ENCODE measurements at regions not wholly inside any gene's neighbourhood (a gene's known extent, or its start where the extent isn't known, plus 50 kb on each side); places are given as distances from the start of the nearest gene placed in this dataset.

DNA sequence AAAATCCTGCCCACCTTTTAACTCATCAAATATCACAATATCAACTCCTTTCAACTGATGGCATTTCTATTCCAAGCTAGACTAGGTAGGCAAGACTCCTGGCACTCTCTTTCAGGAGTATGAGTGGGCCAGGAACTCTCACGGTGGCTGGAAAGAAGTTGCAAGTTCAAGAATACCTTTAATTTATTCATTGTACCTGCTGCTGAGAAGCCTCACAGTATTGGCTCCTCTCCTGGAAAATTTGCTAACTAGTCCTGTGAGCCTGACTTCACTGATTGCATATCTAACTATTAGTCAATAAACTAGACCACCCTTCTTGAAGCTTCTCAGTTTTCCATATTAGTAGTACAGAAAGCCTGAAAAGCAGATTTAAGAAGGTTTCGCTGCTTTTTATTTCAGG lies 120.2 kb downstream of the DUSP10 start:
- TF ChIP-seq POLR2A (IDR thresholded peaks at IDR 0.05; ENCODE audit: low read depth, low read length) = no peak
- DNase-seq (ENCODE audit: insufficient read length, low spot score) (no peak), FAIRE-seq (no peak)

DNA sequence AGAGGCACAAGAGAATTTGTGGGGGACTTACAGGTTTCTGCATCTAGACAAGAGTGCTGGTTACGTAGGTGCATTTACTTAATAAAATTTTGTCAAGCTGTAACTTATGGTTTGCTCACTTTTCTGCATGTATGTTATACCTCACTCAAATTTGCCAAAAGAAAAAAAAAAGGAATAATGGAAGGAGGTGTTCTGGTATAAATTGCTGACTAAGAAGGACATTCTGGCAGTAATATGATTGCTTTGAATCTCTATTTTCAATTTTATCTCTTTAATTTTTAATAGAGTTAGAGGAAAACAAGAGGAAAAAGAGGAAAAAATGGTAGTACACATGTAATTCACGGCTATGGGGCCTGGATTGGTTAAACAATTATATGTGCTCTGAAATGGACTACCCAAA lies 119.5 kb downstream of the DUSP10 start:
- no peak for TF ChIP-seq POLR2A (IDR thresholded peaks at IDR 0.05; ENCODE audit: low read depth, low read length)
- FAIRE-seq = no peak
- DNase-seq (ENCODE audit: insufficient read length, low spot score) = no peak

DNA sequence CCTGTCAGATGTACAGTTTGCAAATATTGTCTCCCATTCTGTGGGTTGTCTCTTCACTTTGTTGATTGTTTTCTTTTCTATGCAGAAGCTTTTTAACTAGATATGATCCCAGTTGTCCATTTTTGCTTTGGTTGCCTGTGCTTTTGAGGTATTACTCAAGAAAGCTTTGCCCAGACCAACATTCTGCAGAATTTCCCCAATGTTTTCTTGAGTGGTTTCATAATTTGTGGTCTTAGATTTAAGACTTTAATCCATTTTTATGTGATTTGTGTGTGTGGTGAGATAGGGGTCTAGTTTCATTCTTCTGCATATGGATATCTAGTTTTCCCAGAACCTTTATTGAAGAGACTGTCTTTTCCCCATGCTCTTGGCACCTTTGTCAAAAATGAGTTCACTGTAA lies 116.9 kb downstream of the DUSP10 start:
- FAIRE-seq (no peak), DNase-seq (ENCODE audit: insufficient read length, low spot score) (no peak)
- no peak for TF ChIP-seq POLR2A (IDR thresholded peaks at IDR 0.05; ENCODE audit: low read depth, low read length)

DNA sequence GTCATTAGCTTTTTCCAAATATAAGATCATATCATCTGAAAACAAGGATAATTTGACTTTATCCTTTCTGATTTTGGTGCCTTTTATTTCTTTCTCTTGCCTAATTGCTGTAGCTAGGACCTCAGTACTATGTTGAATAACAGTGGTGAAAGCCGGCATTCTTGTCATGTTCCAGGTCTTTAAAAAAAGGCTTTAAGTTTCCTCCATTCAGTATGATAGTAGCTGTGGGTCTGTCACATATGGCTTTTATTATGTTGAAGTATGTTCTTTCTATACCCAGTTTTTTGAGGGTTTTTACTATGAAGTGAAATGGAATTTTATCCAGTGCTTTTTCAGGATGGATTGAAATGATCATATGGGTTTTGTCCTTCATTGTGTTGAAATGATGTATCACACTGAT lies 115.8 kb downstream of the DUSP10 start:
- no peak for TF ChIP-seq POLR2A (IDR thresholded peaks at IDR 0.05; ENCODE audit: low read depth, low read length)
- DNase-seq (ENCODE audit: insufficient read length, low spot score) (no peak), FAIRE-seq (no peak)

DNA sequence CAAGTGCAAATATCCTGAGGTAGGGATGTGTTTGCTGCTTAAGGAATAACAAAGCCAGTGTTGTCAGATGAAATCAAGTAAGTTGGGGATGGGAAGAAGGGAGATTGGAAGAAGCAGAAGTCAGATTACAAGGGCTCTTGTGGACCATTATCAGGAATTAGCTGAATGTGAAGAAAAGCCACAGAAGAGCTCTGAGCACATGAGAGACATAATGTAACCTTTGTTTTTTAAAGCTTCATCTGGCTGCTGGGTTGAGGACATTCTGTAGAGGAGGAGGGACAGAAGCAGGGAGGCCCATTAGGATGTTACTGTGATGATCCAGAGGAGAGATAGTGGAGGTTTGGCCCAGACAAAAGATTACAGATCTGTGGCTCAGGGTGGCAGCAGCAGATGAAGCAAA lies 111.7 kb downstream of the DUSP10 start:
- FAIRE-seq (no peak), DNase-seq (ENCODE audit: insufficient read length, low spot score) (no peak)
- TF ChIP-seq POLR2A (IDR thresholded peaks at IDR 0.05; ENCODE audit: low read depth, low read length) = no peak

DNA sequence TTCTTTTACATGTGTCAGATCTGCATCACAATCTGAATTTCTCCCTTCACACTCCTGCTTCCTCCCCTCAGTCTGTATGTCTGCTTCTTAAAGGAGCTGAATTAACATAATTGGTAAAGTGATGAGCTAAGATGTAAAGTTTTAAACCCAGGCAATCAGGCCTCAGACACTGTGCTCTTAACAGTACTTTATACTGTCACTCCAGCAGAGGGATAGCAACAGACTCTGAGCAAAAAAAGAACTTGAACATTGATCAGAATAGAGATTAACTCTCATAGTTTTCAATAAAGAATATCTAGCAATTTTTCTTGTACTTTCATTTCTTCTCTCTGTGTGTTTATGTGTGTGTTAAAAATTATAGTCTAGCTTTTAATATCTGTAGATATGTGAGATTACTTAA lies 110.3 kb downstream of the DUSP10 start:
- no peak for FAIRE-seq
- TF ChIP-seq POLR2A (IDR thresholded peaks at IDR 0.05; ENCODE audit: low read depth, low read length) = no peak
- no peak for DNase-seq (ENCODE audit: insufficient read length, low spot score)

DNA sequence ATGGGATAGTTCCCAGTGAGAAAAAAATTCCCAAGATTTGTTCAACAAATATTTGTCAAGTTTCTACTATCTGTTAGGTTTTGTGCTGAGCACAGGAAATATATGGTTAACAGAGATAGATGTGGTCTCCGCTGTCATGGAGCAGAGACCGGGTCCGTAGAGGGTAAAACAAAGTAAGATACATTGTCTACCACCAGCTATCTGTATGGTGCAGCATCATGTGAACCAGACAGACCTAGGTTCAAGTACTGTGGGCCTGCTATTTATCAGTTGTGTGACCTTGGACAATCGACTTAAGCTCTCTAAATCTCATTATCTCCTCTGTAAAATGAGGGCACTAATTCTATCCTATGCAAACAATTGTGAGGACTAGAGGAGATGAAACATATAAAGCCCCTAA lies 109.8 kb downstream of the DUSP10 start:
- no peak for TF ChIP-seq POLR2A (IDR thresholded peaks at IDR 0.05; ENCODE audit: low read depth, low read length)
- no peak for DNase-seq (ENCODE audit: insufficient read length, low spot score)
- FAIRE-seq = no peak

DNA sequence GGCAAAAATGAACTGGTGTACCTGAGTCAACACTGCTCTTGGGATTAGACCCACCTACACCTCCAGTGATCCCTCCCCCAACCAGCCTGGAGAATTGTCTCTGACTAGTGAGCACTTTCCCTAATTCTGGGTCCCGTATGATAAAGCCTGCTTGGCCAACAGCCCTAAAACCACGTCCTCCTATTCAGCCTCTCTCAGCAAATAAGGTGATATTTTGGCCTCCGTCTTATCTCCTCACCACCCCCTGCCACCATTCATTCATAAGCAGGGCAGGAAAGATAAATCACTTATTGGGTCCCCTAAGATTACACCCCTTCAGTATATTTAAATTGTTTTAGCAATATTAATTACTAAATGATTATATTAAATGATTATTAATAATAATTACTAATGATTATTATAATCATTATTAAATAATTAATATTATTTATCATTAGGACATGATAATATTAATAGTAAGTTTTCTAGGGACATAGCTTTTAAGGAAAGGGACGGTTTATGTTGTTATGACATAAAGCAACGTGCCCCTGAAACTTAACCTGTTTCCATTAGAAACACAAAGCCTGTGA lies 108.0 kb downstream of the DUSP10 start:
- FAIRE-seq (no peak), DNase-seq (ENCODE audit: insufficient read length, low spot score) (no peak)
- no peak for TF ChIP-seq POLR2A (IDR thresholded peaks at IDR 0.05; ENCODE audit: low read depth, low read length)

DNA sequence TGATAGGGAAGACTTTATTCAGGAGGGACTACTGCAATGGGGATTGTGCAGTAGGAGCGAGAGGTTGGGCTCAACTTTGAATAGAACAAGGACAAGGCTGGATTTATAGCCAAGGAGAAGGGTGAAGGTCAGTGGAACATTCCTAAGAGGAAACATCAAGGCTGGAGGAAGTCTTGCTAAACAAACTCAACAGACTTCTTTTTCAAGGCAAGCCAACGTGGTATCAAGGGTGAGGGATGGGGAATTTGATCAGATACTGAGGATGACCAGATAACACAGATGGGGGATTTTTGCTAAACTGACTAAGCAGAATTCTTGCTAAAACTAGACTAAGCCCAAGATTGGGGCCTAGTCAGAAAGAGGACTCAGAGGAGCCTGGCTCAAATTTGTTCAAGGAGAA lies 107.3 kb downstream of the DUSP10 start:
- no peak for DNase-seq (ENCODE audit: insufficient read length, low spot score)
- FAIRE-seq = no peak
- TF ChIP-seq POLR2A (IDR thresholded peaks at IDR 0.05; ENCODE audit: low read depth, low read length) = no peak

DNA sequence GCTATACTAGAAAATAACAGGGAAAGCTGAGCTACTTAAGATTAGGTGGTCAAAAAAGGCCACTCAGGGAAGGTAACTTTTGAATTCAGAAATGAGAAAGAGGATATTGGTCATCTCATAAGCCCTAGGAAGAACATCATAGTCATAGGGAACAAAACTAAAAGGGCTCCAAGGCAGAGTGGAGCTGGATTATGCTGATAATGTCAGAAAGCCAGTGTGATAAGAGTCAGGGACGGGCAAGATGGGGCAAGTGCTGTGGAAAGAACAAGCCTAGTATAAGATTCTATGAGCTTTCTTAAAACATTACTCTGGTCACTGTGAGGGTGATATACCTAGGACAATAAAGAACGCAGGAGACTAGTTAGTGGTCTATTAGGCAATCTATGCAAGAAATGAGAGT lies 106.6 kb downstream of the DUSP10 start:
- DNase-seq (ENCODE audit: insufficient read length, low spot score) (no peak), FAIRE-seq (no peak)
- TF ChIP-seq POLR2A (IDR thresholded peaks at IDR 0.05; ENCODE audit: low read depth, low read length) = no peak

DNA sequence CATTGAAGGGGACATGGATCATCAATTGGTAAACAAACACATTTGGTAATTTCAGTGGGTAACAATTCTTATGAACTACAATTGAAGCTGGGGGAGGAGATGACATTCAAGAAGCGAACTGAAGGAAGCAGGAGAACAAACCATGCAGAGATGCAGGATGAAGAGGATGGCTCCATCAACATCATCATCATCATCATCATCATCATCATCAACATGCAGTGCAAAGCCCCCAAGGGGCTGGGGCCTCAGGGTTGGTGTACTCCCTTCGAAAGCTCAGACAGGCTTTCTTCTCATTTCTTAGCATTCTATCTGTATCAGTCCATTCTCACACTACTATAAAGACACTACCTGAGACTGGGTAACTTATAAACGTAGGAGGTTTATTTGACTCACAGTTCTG lies 105.8 kb downstream of the DUSP10 start:
- no peak for DNase-seq (ENCODE audit: insufficient read length, low spot score)
- no peak for TF ChIP-seq POLR2A (IDR thresholded peaks at IDR 0.05; ENCODE audit: low read depth, low read length)
- no peak for FAIRE-seq

DNA sequence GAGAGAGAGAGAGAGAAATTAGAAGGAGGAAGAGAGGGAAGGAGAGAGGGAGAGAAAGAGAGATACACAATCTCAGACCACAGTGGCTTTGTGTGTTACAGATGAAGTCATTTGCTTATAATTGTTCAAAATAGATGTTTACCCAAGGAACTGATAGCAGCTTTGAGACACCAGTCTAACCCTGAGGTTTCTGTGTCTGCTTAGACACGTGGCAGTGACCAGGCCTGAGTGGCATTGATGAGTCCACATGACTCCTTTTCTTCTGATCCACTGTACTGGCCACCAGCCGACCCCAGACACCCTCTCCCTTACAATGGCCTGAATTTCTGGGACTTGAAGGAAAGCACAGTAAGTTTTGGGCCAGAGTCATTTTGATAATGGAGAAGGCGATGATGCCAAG lies 104.9 kb downstream of the DUSP10 start:
- FAIRE-seq (no peak), DNase-seq (ENCODE audit: insufficient read length, low spot score) (no peak)
- TF ChIP-seq POLR2A (IDR thresholded peaks at IDR 0.05; ENCODE audit: low read depth, low read length) = no peak

DNA sequence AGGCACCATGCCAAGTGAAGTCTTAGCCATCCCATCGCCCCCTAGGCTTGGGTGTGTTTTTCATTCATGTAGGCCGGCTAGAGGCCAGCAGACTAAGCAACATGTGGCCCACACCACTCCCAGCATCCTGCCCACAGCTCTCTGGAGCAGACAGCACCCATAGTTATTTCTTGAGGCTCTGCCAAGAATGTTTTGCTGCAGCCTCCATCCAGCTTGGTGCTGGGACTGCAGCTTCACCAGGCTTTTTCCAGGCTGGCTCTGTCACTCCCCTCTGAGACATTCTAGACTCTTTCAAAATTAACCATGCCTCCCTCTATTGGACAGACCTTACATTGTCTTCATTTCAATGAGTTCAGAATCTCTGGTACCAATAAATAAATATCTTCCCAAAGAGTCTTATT lies 104.2 kb downstream of the DUSP10 start:
- DNase-seq (ENCODE audit: insufficient read length, low spot score) (peak; percentile 12), FAIRE-seq (no peak)
- TF ChIP-seq POLR2A (IDR thresholded peaks at IDR 0.05; ENCODE audit: low read depth, low read length) = no peak

DNA sequence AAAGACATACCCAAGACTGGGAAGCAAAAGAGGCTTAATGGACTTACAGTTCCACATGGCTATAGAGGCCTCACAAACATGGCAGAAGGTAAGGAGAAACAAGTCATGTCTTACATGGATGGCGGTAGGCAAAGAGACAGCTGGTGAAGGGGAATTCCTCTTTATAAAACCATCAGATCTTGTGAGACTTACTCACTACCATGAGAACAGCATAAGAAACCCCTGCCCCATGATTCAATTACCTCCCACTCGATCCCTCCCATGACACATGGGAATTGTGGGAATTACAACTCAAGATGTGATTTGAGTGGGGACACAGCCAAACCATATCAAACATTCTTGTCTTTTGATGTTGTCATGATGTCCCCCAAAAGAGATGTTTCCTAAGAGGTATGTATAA lies 103.3 kb downstream of the DUSP10 start:
- no peak for FAIRE-seq
- no peak for DNase-seq (ENCODE audit: insufficient read length, low spot score)
- TF ChIP-seq POLR2A (IDR thresholded peaks at IDR 0.05; ENCODE audit: low read depth, low read length) = no peak

DNA sequence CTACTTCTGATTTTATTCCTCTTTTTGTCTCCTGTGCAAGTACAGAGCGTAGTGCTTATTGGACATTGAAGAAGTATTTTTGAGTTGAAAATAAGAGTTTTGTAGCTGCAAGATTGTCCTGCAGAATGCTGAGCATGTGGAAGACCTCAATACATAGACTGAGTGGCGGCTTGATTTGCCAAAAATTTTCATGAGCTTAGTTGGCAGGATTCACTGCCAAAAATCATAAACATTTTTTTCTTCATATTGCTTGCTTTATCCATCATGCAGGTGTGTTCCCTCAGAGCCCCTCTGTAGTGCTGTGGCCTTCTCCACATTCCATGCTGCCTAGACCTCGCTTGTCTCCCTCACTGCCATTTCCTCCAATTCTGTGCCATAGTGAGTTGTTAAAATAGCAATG lies 100.1 kb downstream of the DUSP10 start:
- TF ChIP-seq POLR2A (IDR thresholded peaks at IDR 0.05; ENCODE audit: low read depth, low read length) = no peak
- no peak for FAIRE-seq
- DNase-seq (ENCODE audit: insufficient read length, low spot score) = no peak

All from H54 (cell line).